ENCODE measurements at regions not wholly inside any gene's neighbourhood (a gene's known extent, or its start where the extent isn't known, plus 50 kb on each side); places are given as distances from the start of the nearest gene placed in this dataset.

DNA sequence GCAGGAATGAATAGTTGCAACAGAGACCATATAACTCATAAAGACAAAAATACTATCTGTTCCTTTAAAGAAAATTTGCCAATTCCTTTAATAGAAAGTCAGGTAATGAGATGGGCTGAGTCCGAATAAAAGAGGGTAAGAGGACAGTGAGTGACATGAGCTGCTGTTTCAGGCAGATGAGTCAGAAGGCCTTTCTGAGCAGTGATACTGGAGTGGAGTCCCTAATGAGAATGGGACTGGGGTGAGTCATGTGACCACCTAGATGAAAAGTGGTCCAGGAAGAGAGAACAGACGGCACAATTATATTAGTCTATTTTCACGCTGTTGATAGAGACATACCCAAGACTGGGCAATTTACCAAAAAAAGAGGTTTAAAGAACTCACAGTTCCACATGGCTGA is 393.7 kb downstream of the BCL11B start:
- TF ChIP-seq CBFB (CRISPR knock-in tag; IDR thresholded peaks at IDR 0.05; ENCODE audit: low read depth) = no peak
- TF ChIP-seq CTCF (IDR thresholded peaks at IDR 0.05) = no peak
- TF ChIP-seq RELA (CRISPR knock-in tag; IDR thresholded peaks at IDR 0.05; ENCODE audit: borderline replicate concordance) = no peak
- TF ChIP-seq, protein P1, sequence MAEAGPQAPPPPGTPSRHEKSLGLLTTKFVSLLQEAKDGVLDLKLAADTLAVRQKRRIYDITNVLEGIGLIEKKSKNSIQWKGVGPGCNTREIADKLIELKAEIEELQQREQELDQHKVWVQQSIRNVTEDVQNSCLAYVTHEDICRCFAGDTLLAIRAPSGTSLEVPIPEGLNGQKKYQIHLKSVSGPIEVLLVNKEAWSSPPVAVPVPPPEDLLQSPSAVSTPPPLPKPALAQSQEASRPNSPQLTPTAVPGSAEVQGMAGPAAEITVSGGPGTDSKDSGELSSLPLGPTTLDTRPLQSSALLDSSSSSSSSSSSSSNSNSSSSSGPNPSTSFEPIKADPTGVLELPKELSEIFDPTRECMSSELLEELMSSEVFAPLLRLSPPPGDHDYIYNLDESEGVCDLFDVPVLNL (CRISPR knock-in tag; IDR thresholded peaks at IDR 0.05; ENCODE audit: borderline replicate concordance, low read depth) = no peak
- no peak for TF ChIP-seq NR3C1 (CRISPR knock-in tag; conservative IDR thresholded peaks at IDR 0.05; ENCODE audit: low read depth)

Data from WTC11 (cell line).